Small intestine (tissue), 7 donors: ENCODE measurements at regions not wholly inside any gene's neighbourhood (a gene's known extent, or its start where the extent isn't known, plus 50 kb on each side); places are given as distances from the start of the nearest gene placed in this dataset.

Source experiments
- DNase-seq, 2 donors: peaks; one replicate each; pipeline versions ENCODE4 v3.0.0 to v3.0.0-alpha.2; 2013
- FAIRE-seq: peaks from 2 replicates; lab custom pipeline; 2012; peaks lifted over from hg19 to GRCh38; lab: Jason Lieb, UNC
- H3K27ac ChIP-seq, 3 donors: one replicate each; pipeline ENCODE4 v1.5.1; 2013; ENCODE audit warnings: low read length in 2 of 3, mild to moderate bottlenecking in 2 of 3, control low read depth in 1 of 3, inconsistent platforms in 1 of 3, low read depth in 1 of 3, moderate library complexity in 1 of 3
- H3K27me3 ChIP-seq, 3 donors: one replicate each; pipeline ENCODE4 v1.6.1; 2013; ENCODE audit warnings: low read length in 3 of 3, inconsistent platforms in 1 of 3; ENCODE audit not compliant: control insufficient read depth in 3 of 3, insufficient read depth in 3 of 3
- H3K36me3 ChIP-seq, 3 donors: one replicate each; pipeline ENCODE4 v1.6.1; 2013; ENCODE audit warnings: low read length in 3 of 3, inconsistent platforms in 1 of 3, low read depth in 1 of 3, mild to moderate bottlenecking in 1 of 3, moderate library complexity in 1 of 3; ENCODE audit not compliant: control insufficient read depth in 3 of 3, insufficient read depth in 2 of 3
- H3K4me1 ChIP-seq, 3 donors: one replicate each; pipeline ENCODE4 v1.6.1; 2013; ENCODE audit warnings: low read length in 2 of 3, inconsistent platforms in 1 of 3, low read depth in 1 of 3, mild to moderate bottlenecking in 1 of 3, moderate library complexity in 1 of 3; ENCODE audit not compliant: control insufficient read depth in 3 of 3, insufficient read depth in 2 of 3
- H3K4me3 ChIP-seq, 3 donors: one replicate each; pipeline ENCODE4 v1.5.1; 2013; ENCODE audit warnings: low read length in 3 of 3, control low read depth in 1 of 3, inconsistent platforms in 1 of 3, low read depth in 1 of 3, mild to moderate bottlenecking in 1 of 3, moderate library complexity in 1 of 3
- H3K9me3 ChIP-seq, 2 donors: one replicate each; pipeline ENCODE4 v1.6.1; 2013; ENCODE audit warnings: low read depth in 1 of 2, low read length in 1 of 2; ENCODE audit not compliant: control insufficient read depth in 2 of 2, insufficient read depth in 1 of 2
- WGBS, 3 donors: extraction: QIAGEN DNeasy Blood & Tissue Kit; methylation state at CpG; one replicate each; pipeline ENCODE4 v1.1.7; 2013; 5-methylcytosine and 5-hydroxymethylcytosine counted together
- donor health status: healthy with polysubstance abuse.
- donor health status: control.
- donor health status: control.
- donor health status: Bipolar disorder and iron deficiency.
- donor health status: healthy.

GRCh38 chr2:20897874-20898453 is 75.1 kb upstream of the LDAH start:
- no peak for DNase-seq
- Histone ChIP-seq H3K4me3 (no peak overlapping the region), H3K9me3 (no peaks in the 10 kb centered on the region), H3K4me1 (no peaks in the 10 kb centered on the region), H3K27me3 (peaks cover 0 to 3% (median 3%) of the 10 kb centered on the region in 3 donors), H3K36me3 (no peaks in the 10 kb centered on the region), H3K27ac (no peak overlapping the region)
- no peak for FAIRE-seq
- WGBS, 3 donors: 86 to 88% (median 88%) methylated on average over 2 of the region's 2 CpGs

DNA sequence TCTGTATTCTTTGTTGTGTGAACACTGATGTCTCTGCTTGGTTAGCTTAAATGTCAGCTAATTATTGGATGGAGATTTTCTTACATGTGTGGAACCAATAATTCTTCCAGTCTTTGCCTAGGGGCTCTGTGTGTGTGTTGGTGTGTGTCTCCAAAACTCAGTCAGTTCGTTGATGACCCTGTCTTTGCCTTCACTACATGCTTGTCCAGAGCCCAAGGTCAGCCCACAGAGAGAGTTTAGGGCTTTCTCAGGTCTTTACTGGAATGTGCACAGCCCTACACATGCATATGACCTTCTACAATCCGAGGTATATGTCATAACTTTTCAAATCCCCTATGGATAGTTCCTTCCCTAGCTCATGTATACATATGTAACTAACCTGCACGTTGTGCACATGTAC is 74.1 kb upstream of the LDAH start:
- no peaks in the 10 kb centered on the region for H3K9me3 ChIP-seq
- H3K27ac ChIP-seq: no peak overlapping the region
- no peak overlapping the region for H3K4me3 ChIP-seq
- H3K36me3 ChIP-seq: no peaks in the 10 kb centered on the region
- FAIRE-seq (no peak), DNase-seq (no peak)
- WGBS, 3 donors: 31 to 57% (median 42%) methylated on average over 3 of the region's 3 CpGs
- H3K4me1 ChIP-seq: no peaks in the 10 kb centered on the region
- H3K27me3 ChIP-seq: peaks cover 0 to 3% (median 0%) of the 10 kb centered on the region in 3 donors

DNA sequence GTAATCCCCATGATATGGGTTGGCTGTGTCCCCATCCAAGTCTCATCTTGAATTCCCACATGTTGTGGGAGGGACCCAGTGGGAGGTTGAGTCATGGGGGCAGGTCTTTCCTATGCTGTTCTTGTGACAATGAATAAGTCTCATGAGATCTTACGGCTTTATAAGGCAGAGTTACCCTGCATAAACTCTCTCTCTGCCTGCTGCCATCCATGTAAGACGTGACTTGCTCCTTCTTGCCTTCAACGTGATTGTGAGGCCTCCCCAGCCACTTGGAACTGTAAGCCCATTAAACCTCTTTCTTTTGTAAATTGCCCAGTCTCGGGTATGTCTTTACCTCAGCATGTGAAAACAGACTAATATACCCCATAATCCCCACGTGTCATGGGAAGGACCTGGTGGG is 61.9 kb upstream of the LDAH start:
- H3K4me1 ChIP-seq: no peaks in the 10 kb centered on the region
- DNase-seq (no peak), FAIRE-seq (no peak)
- peaks cover 0 to 7% of the 10 kb centered on the region in 2 donors for H3K9me3 ChIP-seq
- 52 to 74% (median 66%) methylated on average over 5 of the region's 5 CpGs for WGBS, 3 donors
- no peak overlapping the region for H3K27ac ChIP-seq
- H3K36me3 ChIP-seq: no peaks in the 10 kb centered on the region
- no peaks in the 10 kb centered on the region for H3K27me3 ChIP-seq
- H3K4me3 ChIP-seq: no peak overlapping the region

- Histone ChIP-seq H3K27ac (no peak overlapping the region), H3K4me1 (no peaks in the 10 kb centered on the region), H3K4me3 (no peak overlapping the region), H3K9me3 (peaks cover 0 to 13% of the 10 kb centered on the region in 2 donors), H3K36me3 (no peaks in the 10 kb centered on the region), H3K27me3 (no peaks in the 10 kb centered on the region)
- DNase-seq (no peak), FAIRE-seq (no peak)
- 63 to 74% (median 72%) methylated on average over 4 of the region's 4 CpGs for WGBS, 3 donors
Observed at GRCh38 chr2:20882466-20883170, 59.7 kb upstream of the LDAH start.

- H3K27ac ChIP-seq: no peak overlapping the region
- 63 to 80% (median 71%) methylated on average over 13 of the region's 13 CpGs for WGBS, 3 donors
- peaks cover 0 to 13% of the 10 kb centered on the region in 2 donors for H3K9me3 ChIP-seq
- DNase-seq (no peak), FAIRE-seq (no peak)
- no peak overlapping the region for H3K4me3 ChIP-seq
- no peaks in the 10 kb centered on the region for H3K36me3 ChIP-seq
- no peaks in the 10 kb centered on the region for H3K27me3 ChIP-seq
- H3K4me1 ChIP-seq: no peaks in the 10 kb centered on the region
Observed at GRCh38 chr2:20880221-20880771, 57.4 kb upstream of the LDAH start.

- Histone ChIP-seq H3K27me3 (no peaks in the 10 kb centered on the region), H3K9me3 (peaks cover 0 to 11% of the 10 kb centered on the region in 2 donors), H3K36me3 (no peaks in the 10 kb centered on the region), H3K4me1 (no peaks in the 10 kb centered on the region), H3K4me3 (no peak overlapping the region), H3K27ac (no peak overlapping the region)
- no peak for FAIRE-seq
- no peak for DNase-seq
- 85 to 86% (median 86%) methylated on average over 5 of the region's 5 CpGs for WGBS, 3 donors
Observed at GRCh38 chr2:20879221-20879620, 56.3 kb upstream of the LDAH start.

DNA sequence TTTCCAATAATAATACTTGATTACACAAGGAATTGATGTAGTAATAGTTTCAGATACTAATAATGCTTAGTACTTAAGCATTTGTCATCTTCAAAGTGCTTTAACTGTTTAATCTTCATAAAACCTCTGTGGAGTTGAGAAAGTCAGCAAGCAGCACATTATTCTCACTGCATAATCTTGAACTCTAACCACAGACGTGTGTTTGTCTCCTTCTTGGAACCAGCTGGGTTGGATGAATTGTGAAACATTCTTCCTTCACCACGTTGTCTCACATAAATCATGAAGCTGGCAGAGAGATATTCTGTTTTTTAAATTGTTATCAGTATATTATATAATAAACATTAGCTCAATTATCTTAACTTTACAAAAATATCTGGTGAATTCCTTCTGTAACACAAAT is 55.1 kb upstream of the LDAH start:
- no peaks in the 10 kb centered on the region for H3K4me1 ChIP-seq
- FAIRE-seq (no peak), DNase-seq (no peak)
- H3K27ac ChIP-seq: no peak overlapping the region
- no peak overlapping the region for H3K4me3 ChIP-seq
- H3K9me3 ChIP-seq: peaks cover 0 to 11% of the 10 kb centered on the region in 2 donors
- WGBS, 3 donors: 11 to 17% (median 12%) methylated on average over 2 of the region's 2 CpGs
- H3K36me3 ChIP-seq: no peaks in the 10 kb centered on the region
- no peaks in the 10 kb centered on the region for H3K27me3 ChIP-seq
